ENCODE measurements at regions not wholly inside any gene's neighbourhood (a gene's known extent, or its start where the extent isn't known, plus 50 kb on each side); places are given as distances from the start of the nearest gene placed in this dataset.

GRCh38 chr18:38046651-38047050 lies 481.1 kb upstream of the CELF4 start:
- no peaks in the 10 kb centered on the region for H3K27me3 ChIP-seq (replicated peaks in 1 of 4; ENCODE audit: control insufficient read depth in 3 of 4, extremely low read depth in 1 of 4, insufficient read depth in 3 of 4, low read length in 3 of 4)
- H2BK20ac ChIP-seq (ENCODE audit: low read length): no peak overlapping the region
- no peak overlapping the region for H2BK5ac ChIP-seq (ENCODE audit: low read depth, low read length)
- H3K23ac ChIP-seq (ENCODE audit: insufficient read length): no peak overlapping the region
- no peaks in the 10 kb centered on the region for H3K79me2 ChIP-seq (ENCODE audit: control insufficient read depth in 1 of 2, insufficient read depth in 2 of 2, low read length in 2 of 2)
- no peak for FAIRE-seq
- no peak overlapping the region for H3K4ac ChIP-seq (replicated peaks; ENCODE audit: insufficient read length, low read depth, low read length)
- H3K56ac ChIP-seq (replicated peaks; ENCODE audit: insufficient read length, low read depth, low read length): no peak overlapping the region
- no peak overlapping the region for H3K18ac ChIP-seq (ENCODE audit: extremely low read depth, low read length)
- POLR2A ChIA-PET (ENCODE audit: partially characterized antibody): interaction anchor here (0.6 kb wide), 1 partner anchor 18 kb away, joined by 3 read pairs; no protein-coding TSS in a partner anchor
- H2BK15ac ChIP-seq (ENCODE audit: low read length): no peak overlapping the region
- CTCF ChIA-PET (ENCODE audit: partially characterized antibody): interaction anchor here (1.8 to 2.4 kb wide), 2 partner anchors 8 to 268 kb away, joined by 4 to 8 read pairs; no protein-coding TSS in a partner anchor
- no peak overlapping the region for H2AFZ ChIP-seq (ENCODE audit: low read length)
- no peaks in the 10 kb centered on the region for H3K4me1 ChIP-seq (replicated peaks in 1 of 4; ENCODE audit: control insufficient read depth in 3 of 4, insufficient read depth in 4 of 4, low read length in 3 of 4)
- no peak overlapping the region for H3K9ac ChIP-seq (replicated peaks in 1 of 4; ENCODE audit: extremely low read depth in 1 of 4, low read depth in 3 of 4, low read length in 3 of 4)
- no peak overlapping the region for H3K27ac ChIP-seq (ENCODE audit: low read depth, low read length)
- H3K79me1 ChIP-seq (ENCODE audit: low read depth, low read length): no peaks in the 10 kb centered on the region
- H3K9me3 ChIP-seq (ENCODE audit: insufficient read depth in 2 of 2, low read depth in 1 of 2, low read length in 1 of 2): no peaks in the 10 kb centered on the region
- H4K20me1 ChIP-seq (replicated peaks in 1 of 2; ENCODE audit: control insufficient read depth in 1 of 2, insufficient read depth in 2 of 2, low read length in 2 of 2): no peaks in the 10 kb centered on the region
- H2BK12ac ChIP-seq (ENCODE audit: low read depth, low read length): no peak overlapping the region
- no peak overlapping the region for H4K8ac ChIP-seq (ENCODE audit: extremely low read depth, insufficient read depth, low read length)
- no peak overlapping the region for H4K91ac ChIP-seq (replicated peaks; ENCODE audit: insufficient read length, low read length)
- H3K4me3 ChIP-seq (ENCODE audit: extremely low read depth in 1 of 4, insufficient read depth in 2 of 4, low read depth in 3 of 4, low read length in 4 of 4): no peak overlapping the region
- H2AK5ac ChIP-seq (ENCODE audit: low read depth, low read length): no peak overlapping the region
- no peak overlapping the region for H4K5ac ChIP-seq (ENCODE audit: insufficient read length, low read depth, low read length)
- no peaks in the 10 kb centered on the region for H3K36me3 ChIP-seq (ENCODE audit: control insufficient read depth in 2 of 4, insufficient read depth in 4 of 4, low read length in 3 of 4)
- no peak overlapping the region for H3K4me2 ChIP-seq (ENCODE audit: insufficient read depth in 1 of 2, low read depth in 2 of 2, low read length in 2 of 2)
- WGBS, 2 experiments (ENCODE audit: extremely low coverage in 1 of 2, insufficient coverage in 1 of 2, insufficient read length in 1 of 2, insufficient replicate concordance in 2 of 2, low coverage in 1 of 2, low lambda C conversion rate in 2 of 2, missing lambda C conversion rate in 1 of 2): 91% methylated on average over 3 of the region's 3 CpGs; no CpG with 5 or more reads in 1 of the 2 experiments
- no peak overlapping the region for H2BK120ac ChIP-seq (replicated peaks; ENCODE audit: low read depth, low read length)
- no peak overlapping the region for H3K14ac ChIP-seq (ENCODE audit: insufficient read length)
- H3K23me2 ChIP-seq (ENCODE audit: low read depth, low read length): no peaks in the 10 kb centered on the region
- DNase-seq (ENCODE audit: low read depth in 1 of 2, low spot score in 2 of 2): no peak
- TF ChIP-seq POLR2AphosphoS5 (IDR thresholded peaks at IDR 0.05; ENCODE audit: low read depth, low read length): no peak
- TF ChIP-seq RAD21 (IDR thresholded peaks at IDR 0.05 in 1 of 2, conservative IDR thresholded peaks at IDR 0.05 in 1 of 2; ENCODE audit: low read depth in 2 of 2, low read length in 2 of 2): no peak
- TF ChIP-seq JUN (IDR thresholded peaks at IDR 0.05; ENCODE audit: low read depth, low read length): no peak
- TF ChIP-seq SIX5 (IDR thresholded peaks at IDR 0.05; ENCODE audit: low read depth, low read length): no peak
- TF ChIP-seq CTBP2 (IDR thresholded peaks at IDR 0.05; ENCODE audit: borderline replicate concordance, insufficient read depth, insufficient read length, low read length): no peak

Data from H1 (cell line).